HCT116 (cell line): ENCODE measurements at regions not wholly inside any gene's neighbourhood (a gene's known extent, or its start where the extent isn't known, plus 50 kb on each side); places are given as distances from the start of the nearest gene placed in this dataset.

Source experiments
- ATAC-seq: fragments of 200-7000 bp; cut with Tn5 transposase; 2 replicates; pipeline ENCODE4 v1.9.1; 2020; ENCODE audit warnings: mild to moderate bottlenecking, moderate library complexity
- BruUV-seq: library from RNA; stranded (reverse); fragments of 400-500 nt; replicated peaks from 2 replicates; lab custom pipeline; 2021; lab: Mats Ljungman, UMichigan
- CTCF ChIA-PET: fragments of 300-600 bp; sonication (Branson Sonifier 250); formaldehyde crosslinking; loops from one replicate; lab custom pipeline; 2021; ENCODE audit warnings: antibody characterized with exemption; lab: Charles Lee
- POLR2A ChIA-PET: fragments of 300-600, 350-600 bp; sonication (Branson Sonifier 250); formaldehyde crosslinking; loops from one replicate; lab custom pipeline; 2021; ENCODE audit warnings: antibody characterized with exemption; lab: Charles Lee
- RAD21 ChIA-PET, 2 experiments: fragments of 300-600 bp; sonication (Branson Sonifier 250); formaldehyde crosslinking; loops; one replicate each; lab custom pipeline; 2023; ENCODE audit warnings: low total read pairs in 2 of 2; ENCODE audit not compliant: uncharacterized antibody in 2 of 2, unreplicated experiment in 2 of 2, low non-redundant PET in 1 of 2; lab: Charles Lee
- DNase-seq: peaks from one replicate; pipeline ENCODE4 v3.0.0-alpha.2; 2010; ENCODE audit warnings: low read depth, low spot score
- H2AFZ ChIP-seq: fragments of 200-600 bp; shearing (Covaris generic), sonication (generic); 2 replicates; pipeline ENCODE4 v1.6.1; 2017; ENCODE audit warnings: low read depth, mixed run types, mixed read lengths, antibody characterized with exemption, low read length; ENCODE audit not compliant: poor library complexity, severe bottlenecking
- H3K27ac ChIP-seq: 2 replicates; pipeline ENCODE4 v1.5.1; 2012; ENCODE audit warnings: low read depth, low read length
- H3K27me3 ChIP-seq: fragments of 200-600 bp; sonication (generic); 2 replicates; pipeline ENCODE4 v1.6.1; 2016; ENCODE audit warnings: mixed run types, low read length, mixed read lengths; ENCODE audit not compliant: insufficient read depth
- H3K36me3 ChIP-seq, 2 experiments: fragments of 200-500 bp in 1 of 2; fragments of 200-600 bp in 1 of 2; sonication (Bioruptor generic) in 1 of 2; sonication (generic) in 1 of 2; 2 replicates each; pipeline versions ENCODE4 v1.5.1 to v1.6.1; 2014 to 2016; ENCODE audit warnings: low read length in 2 of 2, inconsistent platforms in 1 of 2, mixed read lengths in 1 of 2, mixed run types in 1 of 2; ENCODE audit not compliant: insufficient read depth in 2 of 2, control insufficient read depth in 1 of 2
- H3K4me1 ChIP-seq, 2 experiments: fragments of 200-600 bp in 1 of 2; sonication (generic) in 1 of 2; 2 replicates each; pipeline versions ENCODE4 v1.5.1 to v1.6.1; 2012 to 2017; ENCODE audit warnings: low read length in 2 of 2, inconsistent platforms in 1 of 2, mild to moderate bottlenecking in 1 of 2, mixed read lengths in 1 of 2, mixed run types in 1 of 2, moderate library complexity in 1 of 2; ENCODE audit not compliant: insufficient read depth in 2 of 2, control insufficient read depth in 1 of 2
- H3K4me2 ChIP-seq: fragments of 200-600 bp; sonication (generic); 2 replicates; pipeline ENCODE4 v1.6.1; 2017; ENCODE audit warnings: mixed run types, low read length, mixed read lengths
- H3K4me3 ChIP-seq, 2 experiments: fragments of 200-600 bp in 1 of 2; sonication (generic) in 1 of 2; replicated peaks in 1 of 2; 2 replicates each; pipeline ENCODE4 v1.5.1; 2011 to 2016; ENCODE audit warnings: low read length in 2 of 2, control low read depth in 1 of 2, low read depth in 1 of 2, mild to moderate bottlenecking in 1 of 2, mixed read lengths in 1 of 2, mixed run types in 1 of 2
- H3K79me2 ChIP-seq: fragments of 200-600 bp; sonication (generic); 2 replicates; pipeline ENCODE4 v1.6.1; 2017; ENCODE audit warnings: mild to moderate bottlenecking, mixed run types, low read length, moderate library complexity, mixed read lengths; ENCODE audit not compliant: insufficient read depth
- H3K9ac ChIP-seq: fragments of 200-600 bp; sonication (generic); 2 replicates; pipeline ENCODE4 v1.6.1; 2016; ENCODE audit warnings: low read length, mixed read lengths
- H3K9me2 ChIP-seq: fragments of 200-600 bp; sonication (generic), shearing (Covaris generic); 2 replicates; pipeline ENCODE4 v1.6.1; 2017; ENCODE audit warnings: mixed run types, mild to moderate bottlenecking, moderate library complexity; ENCODE audit not compliant: insufficient read depth
- H3K9me3 ChIP-seq, 2 experiments: fragments of 200-500 bp in 1 of 2; fragments of 200-600 bp in 1 of 2; sonication (Bioruptor generic) in 1 of 2; sonication (generic) in 1 of 2; 2 replicates each; pipeline ENCODE4 v1.6.1; 2014 to 2017; ENCODE audit warnings: low read length in 2 of 2, mixed read lengths in 2 of 2, inconsistent platforms in 1 of 2, low read depth in 1 of 2, mild to moderate bottlenecking in 1 of 2, mixed run types in 1 of 2, moderate library complexity in 1 of 2; ENCODE audit not compliant: control insufficient read depth in 1 of 2, insufficient read depth in 1 of 2
- H4K20me1 ChIP-seq: fragments of 200-600 bp; sonication (generic), shearing (Covaris generic); 2 replicates; pipeline ENCODE4 v1.6.1; 2017; ENCODE audit warnings: mixed run types, mild to moderate bottlenecking, moderate library complexity; ENCODE audit not compliant: insufficient read depth
- ATF3 ChIP-seq: IDR thresholded peaks from 2 replicates; pipeline ENCODE4 v1.6.1; 2012
- CBX3 ChIP-seq: IDR thresholded peaks from 2 replicates; pipeline ENCODE4 v1.6.1; 2012; ENCODE audit warnings: low read depth
- CEBPB ChIP-seq: IDR thresholded peaks from 2 replicates; pipeline ENCODE4 v1.6.1; 2012; ENCODE audit warnings: low read depth
- EGR1 ChIP-seq: IDR thresholded peaks from 2 replicates; pipeline ENCODE4 v1.6.1; 2012; ENCODE audit warnings: low read depth
- ELF1 ChIP-seq: IDR thresholded peaks from 2 replicates; pipeline ENCODE4 v1.6.1; 2012; ENCODE audit warnings: low read depth, borderline replicate concordance
- EZH2 ChIP-seq: fragments of 200-600 bp; sonication (generic); IDR thresholded peaks from 2 replicates; pipeline ENCODE4 v1.6.1; 2017; ENCODE audit warnings: antibody characterized with exemption, mixed run types
- JUND ChIP-seq: IDR thresholded peaks from 2 replicates; pipeline ENCODE4 v1.6.1; 2012
- MAX ChIP-seq: IDR thresholded peaks from 2 replicates; pipeline ENCODE4 v1.6.1; 2012
- POLR2A ChIP-seq: IDR thresholded peaks from 2 replicates; pipeline ENCODE4 v1.7.0; 2011; ENCODE audit warnings: borderline replicate concordance; ENCODE audit not compliant: insufficient read depth, insufficient read length; ENCODE audit errors: extremely low read depth
- POLR2AphosphoS5 ChIP-seq: IDR thresholded peaks from 2 replicates; pipeline ENCODE4 v1.6.1; 2011; ENCODE audit warnings: mild to moderate bottlenecking, low read depth, low read length, moderate library complexity
- RAD21 ChIP-seq: IDR thresholded peaks from 2 replicates; pipeline ENCODE4 v1.6.1; 2012; ENCODE audit warnings: low read depth, mild to moderate bottlenecking
- REST ChIP-seq: IDR thresholded peaks from 2 replicates; pipeline ENCODE4 v1.6.1; 2012; ENCODE audit warnings: low read depth
- SIN3A ChIP-seq: IDR thresholded peaks from 2 replicates; pipeline ENCODE4 v1.6.1; 2012; ENCODE audit warnings: low read depth
- SP1 ChIP-seq: IDR thresholded peaks from 2 replicates; pipeline ENCODE4 v1.6.1; 2012; ENCODE audit warnings: low read depth
- TCF7L2 ChIP-seq: IDR thresholded peaks from 2 replicates; pipeline ENCODE4 v1.7.0; 2011; ENCODE audit warnings: borderline replicate concordance, inconsistent platforms; ENCODE audit not compliant: insufficient read depth, insufficient read length; ENCODE audit errors: extremely low read depth
- YY1 ChIP-seq: IDR thresholded peaks from 2 replicates; pipeline ENCODE4 v1.6.1; 2011; ENCODE audit warnings: low read length, low read depth, moderate library complexity, mild to moderate bottlenecking; ENCODE audit not compliant: insufficient replicate concordance; ENCODE audit errors: extremely low read depth
- ZNF274 ChIP-seq: fragments of 200-500 bp; sonication (Bioruptor generic); IDR thresholded peaks from 2 replicates; pipeline ENCODE4 v1.6.1; 2014; ENCODE audit warnings: mild to moderate bottlenecking, low read depth, low read length, inconsistent platforms
- intact Hi-C: fragments of 100-400 bp; cut with micrococcal nuclease; formaldehyde crosslinking; loops from 2 replicates; pipeline ENCODE4 v1.10.0; 2022
- TF ChIP-seq, protein P1 (sequence below), 3 experiments: fragments of 200-600 bp in 1 of 3; sonication (generic) in 1 of 3; IDR thresholded peaks in 2 of 3; conservative IDR thresholded peaks in 1 of 3; 2 replicates each; pipeline ENCODE4 v1.5.1; 2012 to 2017; ENCODE audit warnings: low read depth in 2 of 3, low read length in 2 of 3, antibody characterized with exemption in 1 of 3, borderline replicate concordance in 1 of 3, control low read depth in 1 of 3, mild to moderate bottlenecking in 1 of 3, mixed read lengths in 1 of 3, mixed run types in 1 of 3, moderate library complexity in 1 of 3; ENCODE audit not compliant: insufficient read depth in 1 of 3
- TF ChIP-seq, protein P2 (sequence below): IDR thresholded peaks from 2 replicates; pipeline ENCODE4 v1.6.1; 2011; ENCODE audit warnings: mild to moderate bottlenecking, low read length, moderate library complexity; ENCODE audit not compliant: insufficient replicate concordance; ENCODE audit errors: extremely low read depth

DNA sequence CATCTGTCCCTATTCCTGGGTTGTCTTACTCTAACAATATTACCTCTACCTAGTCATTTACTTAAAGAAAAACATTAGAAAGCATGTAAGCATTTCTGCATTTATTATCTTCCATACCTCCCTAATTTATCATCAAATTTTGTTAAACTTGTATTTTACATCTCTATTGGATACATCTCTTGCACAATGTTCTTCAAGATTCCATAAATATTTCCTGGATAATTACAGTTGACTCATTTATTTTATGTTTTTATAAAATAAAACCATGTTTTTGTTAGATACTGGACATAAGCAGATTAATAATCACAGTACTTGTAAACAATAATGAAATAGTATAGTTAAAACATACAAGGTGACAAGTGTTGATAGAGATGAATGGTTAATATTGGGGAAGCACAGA is 209.0 kb downstream of the TMTC3 start:
- Histone ChIP-seq H3K36me3 (no peaks in the 10 kb centered on the region), H3K9me2 (no peaks in the 10 kb centered on the region), H4K20me1 (no peaks in the 10 kb centered on the region), H3K9me3 (no peaks in the 10 kb centered on the region), H3K79me2 (no peaks in the 10 kb centered on the region), H2AFZ (no peak overlapping the region), H3K27me3 (no peaks in the 10 kb centered on the region)
- ChIA-PET CTCF (no interaction called here), POLR2A (no interaction called here)
- BruUV-seq: no TSS peak
- no peak for ATAC-seq
- TF ChIP-seq POLR2A (no peak), TCF7L2 (no peak), CBX3 (no peak), MAX (no peak), EZH2 (no peak), ZNF274 (no peak), ELF1 (no peak), JUND (no peak), EGR1 (no peak), REST (no peak), POLR2AphosphoS5 (no peak), ATF3 (no peak), CEBPB (no peak), YY1 (no peak), SP1 (no peak), RAD21 (no peak), SIN3A (no peak)
- TF ChIP-seq, protein P1, sequence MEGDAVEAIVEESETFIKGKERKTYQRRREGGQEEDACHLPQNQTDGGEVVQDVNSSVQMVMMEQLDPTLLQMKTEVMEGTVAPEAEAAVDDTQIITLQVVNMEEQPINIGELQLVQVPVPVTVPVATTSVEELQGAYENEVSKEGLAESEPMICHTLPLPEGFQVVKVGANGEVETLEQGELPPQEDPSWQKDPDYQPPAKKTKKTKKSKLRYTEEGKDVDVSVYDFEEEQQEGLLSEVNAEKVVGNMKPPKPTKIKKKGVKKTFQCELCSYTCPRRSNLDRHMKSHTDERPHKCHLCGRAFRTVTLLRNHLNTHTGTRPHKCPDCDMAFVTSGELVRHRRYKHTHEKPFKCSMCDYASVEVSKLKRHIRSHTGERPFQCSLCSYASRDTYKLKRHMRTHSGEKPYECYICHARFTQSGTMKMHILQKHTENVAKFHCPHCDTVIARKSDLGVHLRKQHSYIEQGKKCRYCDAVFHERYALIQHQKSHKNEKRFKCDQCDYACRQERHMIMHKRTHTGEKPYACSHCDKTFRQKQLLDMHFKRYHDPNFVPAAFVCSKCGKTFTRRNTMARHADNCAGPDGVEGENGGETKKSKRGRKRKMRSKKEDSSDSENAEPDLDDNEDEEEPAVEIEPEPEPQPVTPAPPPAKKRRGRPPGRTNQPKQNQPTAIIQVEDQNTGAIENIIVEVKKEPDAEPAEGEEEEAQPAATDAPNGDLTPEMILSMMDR (IDR thresholded peaks at IDR 0.05 in 2 of 3, conservative IDR thresholded peaks at IDR 0.05 in 1 of 3; ENCODE audit: borderline replicate concordance in 1 of 3, insufficient read depth in 1 of 3, low read depth in 2 of 3, low read length in 2 of 3): no peak
- TF ChIP-seq, protein P2, sequence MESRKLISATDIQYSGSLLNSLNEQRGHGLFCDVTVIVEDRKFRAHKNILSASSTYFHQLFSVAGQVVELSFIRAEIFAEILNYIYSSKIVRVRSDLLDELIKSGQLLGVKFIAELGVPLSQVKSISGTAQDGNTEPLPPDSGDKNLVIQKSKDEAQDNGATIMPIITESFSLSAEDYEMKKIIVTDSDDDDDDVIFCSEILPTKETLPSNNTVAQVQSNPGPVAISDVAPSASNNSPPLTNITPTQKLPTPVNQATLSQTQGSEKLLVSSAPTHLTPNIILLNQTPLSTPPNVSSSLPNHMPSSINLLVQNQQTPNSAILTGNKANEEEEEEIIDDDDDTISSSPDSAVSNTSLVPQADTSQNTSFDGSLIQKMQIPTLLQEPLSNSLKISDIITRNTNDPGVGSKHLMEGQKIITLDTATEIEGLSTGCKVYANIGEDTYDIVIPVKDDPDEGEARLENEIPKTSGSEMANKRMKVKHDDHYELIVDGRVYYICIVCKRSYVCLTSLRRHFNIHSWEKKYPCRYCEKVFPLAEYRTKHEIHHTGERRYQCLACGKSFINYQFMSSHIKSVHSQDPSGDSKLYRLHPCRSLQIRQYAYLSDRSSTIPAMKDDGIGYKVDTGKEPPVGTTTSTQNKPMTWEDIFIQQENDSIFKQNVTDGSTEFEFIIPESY: no peak
- TF ChIP-seq, all 23 proteins: peak for 0
- Histone ChIP-seq H3K4me2 (no peak overlapping the region), H3K4me1 (no peaks in the 10 kb centered on the region), H3K4me3 (no peak overlapping the region), H3K9ac (no peak overlapping the region), H3K27ac (no peak overlapping the region)
- intact Hi-C loops: no loop called here
- RAD21 ChIA-PET: no interaction called here
- DNase-seq: no peak
